ENCODE measurements at regions not wholly inside any gene's neighbourhood (a gene's known extent, or its start where the extent isn't known, plus 50 kb on each side); places are given as distances from the start of the nearest gene placed in this dataset.

DNA sequence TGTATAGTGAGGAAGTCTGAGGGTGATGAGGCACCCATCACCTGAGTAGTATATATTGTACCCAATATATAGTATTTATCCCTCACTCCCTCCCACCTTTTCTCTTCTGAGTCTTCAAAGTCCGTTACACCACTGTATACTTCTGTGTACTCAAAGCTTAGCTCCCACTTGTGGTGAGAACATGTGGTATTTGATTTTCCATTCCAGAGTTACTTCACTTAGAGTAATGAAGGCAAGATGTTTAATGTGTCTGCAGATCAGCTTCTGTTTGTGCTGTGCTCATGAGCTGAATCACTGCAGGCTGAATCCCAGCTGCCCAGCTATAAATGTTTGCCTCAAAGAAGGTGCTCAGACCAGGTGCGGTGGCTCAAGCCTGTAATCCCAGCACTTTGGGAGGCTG lies 139.3 kb upstream of the FOXA2 start:
- Histone ChIP-seq H3K27me3 (replicated peaks in 1 of 7) (no peaks in the 10 kb centered on the region), H3K27ac (peak overlapping the region in 1 of 8 donors; percentile 28), H3K4me1 (peaks cover 0 to 25% (median 8%) of the 10 kb centered on the region in 6 donors), H3K9me3 (no peaks in the 10 kb centered on the region), H3K4me3 (no peak overlapping the region), H3K36me3 (no peaks in the 10 kb centered on the region)
- intact Hi-C loops (cut with DNase I; ENCODE audit: low total_unique reads), result no loop called here
- TF ChIP-seq, protein P1, sequence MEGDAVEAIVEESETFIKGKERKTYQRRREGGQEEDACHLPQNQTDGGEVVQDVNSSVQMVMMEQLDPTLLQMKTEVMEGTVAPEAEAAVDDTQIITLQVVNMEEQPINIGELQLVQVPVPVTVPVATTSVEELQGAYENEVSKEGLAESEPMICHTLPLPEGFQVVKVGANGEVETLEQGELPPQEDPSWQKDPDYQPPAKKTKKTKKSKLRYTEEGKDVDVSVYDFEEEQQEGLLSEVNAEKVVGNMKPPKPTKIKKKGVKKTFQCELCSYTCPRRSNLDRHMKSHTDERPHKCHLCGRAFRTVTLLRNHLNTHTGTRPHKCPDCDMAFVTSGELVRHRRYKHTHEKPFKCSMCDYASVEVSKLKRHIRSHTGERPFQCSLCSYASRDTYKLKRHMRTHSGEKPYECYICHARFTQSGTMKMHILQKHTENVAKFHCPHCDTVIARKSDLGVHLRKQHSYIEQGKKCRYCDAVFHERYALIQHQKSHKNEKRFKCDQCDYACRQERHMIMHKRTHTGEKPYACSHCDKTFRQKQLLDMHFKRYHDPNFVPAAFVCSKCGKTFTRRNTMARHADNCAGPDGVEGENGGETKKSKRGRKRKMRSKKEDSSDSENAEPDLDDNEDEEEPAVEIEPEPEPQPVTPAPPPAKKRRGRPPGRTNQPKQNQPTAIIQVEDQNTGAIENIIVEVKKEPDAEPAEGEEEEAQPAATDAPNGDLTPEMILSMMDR (IDR thresholded peaks at IDR 0.05 in 8 of 11, conservative IDR thresholded peaks at IDR 0.05 in 3 of 11), result no peak
- TF ChIP-seq POLR2A (IDR thresholded peaks at IDR 0.05), result no peak
- TF ChIP-seq POLR2AphosphoS5 (IDR thresholded peaks at IDR 0.05), result no peak
- 66 to 82% (median 75%) methylated on average over 2 of the region's 2 CpGs for WGBS, 5 donors
- no peak for DNase-seq

DNA sequence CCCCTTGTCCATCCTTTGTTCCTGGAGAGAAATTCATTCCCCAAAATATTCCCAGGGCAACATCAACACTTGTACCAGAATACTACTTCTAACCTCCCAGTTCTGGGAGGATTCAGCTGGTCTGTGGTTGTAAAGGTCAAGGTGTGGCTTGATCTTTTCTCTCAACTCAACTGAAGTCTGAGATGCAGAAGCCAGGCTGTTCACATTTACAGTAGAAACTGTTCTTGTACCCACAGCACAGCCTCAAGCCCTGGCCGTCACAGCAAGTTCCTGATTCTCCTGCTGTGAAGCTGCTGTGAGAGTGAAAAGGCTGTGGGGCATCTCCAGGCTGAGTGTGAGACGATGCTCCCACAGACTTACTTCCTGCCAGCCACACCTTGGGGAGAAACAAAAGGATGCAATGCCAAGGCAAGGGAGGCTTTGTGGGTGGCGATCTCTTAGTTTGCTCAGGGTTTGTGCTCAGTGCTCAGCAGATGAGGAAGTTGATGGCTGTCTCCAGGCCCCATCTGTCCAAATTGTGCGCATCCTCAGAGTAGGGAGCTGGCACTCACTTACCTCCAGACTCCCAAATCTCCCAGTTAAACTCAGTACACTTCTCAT lies 143.9 kb upstream of the FOXA2 start:
- DNase-seq, result no peak
- Histone ChIP-seq H3K4me1 (peaks cover 0 to 14% (median 6%) of the 10 kb centered on the region in 6 donors), H3K36me3 (no peaks in the 10 kb centered on the region), H3K9me3 (no peaks in the 10 kb centered on the region), H3K27ac (peak overlapping the region in 1 of 8 donors; percentile 19), H3K4me3 (no peak overlapping the region), H3K27me3 (replicated peaks in 1 of 7) (no peaks in the 10 kb centered on the region)
- intact Hi-C loops (cut with DNase I; ENCODE audit: low total_unique reads), result no loop called here
- TF ChIP-seq POLR2A (IDR thresholded peaks at IDR 0.05), result no peak
- TF ChIP-seq POLR2AphosphoS5 (IDR thresholded peaks at IDR 0.05), result no peak
- TF ChIP-seq, protein P1 (IDR thresholded peaks at IDR 0.05 in 8 of 11, conservative IDR thresholded peaks at IDR 0.05 in 3 of 11), result no peak
- WGBS, 5 donors, result 70 to 83% (median 73%) methylated on average over 3 to 4 of the region's 4 CpGs

DNA sequence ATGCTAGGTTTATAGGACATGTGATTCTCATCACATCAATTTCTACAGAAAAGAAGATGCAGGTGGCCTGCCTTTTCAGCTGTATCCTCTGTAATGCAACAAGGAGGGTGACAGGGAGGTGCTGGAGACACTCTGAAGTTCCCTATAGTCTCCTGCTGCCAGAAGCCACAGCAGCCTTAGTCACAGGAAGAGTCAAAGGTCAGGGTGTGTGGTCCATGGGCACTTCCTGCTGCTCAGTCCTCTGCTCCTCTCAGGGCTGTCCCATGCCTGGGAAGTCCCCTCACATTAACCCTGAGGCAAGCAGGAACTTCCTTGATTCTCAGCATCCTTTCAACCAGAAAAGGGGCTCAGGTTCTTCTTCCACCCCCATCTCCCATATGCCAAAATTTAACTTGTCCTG lies 144.8 kb upstream of the FOXA2 start:
- H3K4me1 ChIP-seq, result peaks cover 0 to 10% (median 6%) of the 10 kb centered on the region in 6 donors
- intact Hi-C loops (cut with DNase I; ENCODE audit: low total_unique reads), result no loop called here

DNA sequence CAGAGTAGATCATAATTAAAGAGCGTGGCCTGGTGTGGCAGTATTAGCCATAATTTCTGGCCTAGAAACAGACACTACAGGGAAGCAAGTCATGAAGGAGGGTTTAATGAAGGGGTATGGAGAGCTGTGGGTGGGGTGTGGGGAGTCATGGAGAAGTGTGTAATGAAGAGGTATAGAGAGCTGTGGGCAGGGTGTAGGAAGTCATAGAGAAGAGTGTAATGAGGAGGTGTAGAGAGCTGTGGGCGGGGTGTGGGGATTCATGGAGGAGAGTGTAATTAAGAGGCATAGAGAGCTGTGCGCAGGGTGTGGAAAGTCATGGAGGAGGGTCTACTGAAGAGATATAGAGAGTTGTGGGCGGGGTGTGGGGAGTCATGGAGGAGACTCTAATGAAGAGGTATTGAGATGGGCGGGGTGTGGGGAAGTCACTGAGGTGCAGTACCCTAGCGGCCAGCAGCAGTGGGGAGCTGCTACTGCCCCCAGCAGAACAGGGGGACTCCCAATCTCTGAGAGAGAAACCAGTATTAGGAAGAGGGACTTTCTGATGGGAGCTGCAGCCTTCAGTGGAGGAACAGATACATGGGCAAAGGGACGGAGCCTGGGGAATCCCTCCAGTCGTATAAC lies 145.4 kb upstream of the FOXA2 start:
- no peak for DNase-seq
- H3K36me3 ChIP-seq, result no peaks in the 10 kb centered on the region
- 82 to 90% (median 89%) methylated on average over 8 of the region's 8 CpGs for WGBS, 5 donors
- intact Hi-C loops (cut with DNase I; ENCODE audit: low total_unique reads), result no loop called here
- TF ChIP-seq, protein P1 (IDR thresholded peaks at IDR 0.05 in 8 of 11, conservative IDR thresholded peaks at IDR 0.05 in 3 of 11), result no peak
- TF ChIP-seq POLR2A (IDR thresholded peaks at IDR 0.05) (no peak), POLR2AphosphoS5 (IDR thresholded peaks at IDR 0.05) (no peak)
- no peak overlapping the region for H3K4me3 ChIP-seq
- H3K27me3 ChIP-seq (replicated peaks in 1 of 7), result no peaks in the 10 kb centered on the region
- H3K4me1 ChIP-seq, result peaks cover 0 to 10% (median 6%) of the 10 kb centered on the region in 6 donors
- H3K9me3 ChIP-seq, result no peaks in the 10 kb centered on the region
- no peak overlapping the region for H3K27ac ChIP-seq

More for the DNA sequence above, 144.8 kb upstream of the FOXA2 start:
- H3K27me3 ChIP-seq (replicated peaks in 1 of 7), result no peaks in the 10 kb centered on the region
- H3K9me3 ChIP-seq, result no peaks in the 10 kb centered on the region
- no peaks in the 10 kb centered on the region for H3K36me3 ChIP-seq
- TF ChIP-seq POLR2AphosphoS5 (IDR thresholded peaks at IDR 0.05) (peak in 1 of 3 donors; percentile 17), POLR2A (IDR thresholded peaks at IDR 0.05) (no peak)
- no peak for DNase-seq
- no peak overlapping the region for H3K4me3 ChIP-seq
- no peak overlapping the region for H3K27ac ChIP-seq
